DMS153 treated with DMSO at 0.1 percent for 48 hours (cell line): ENCODE measurements at regions not wholly inside any gene's neighbourhood (a gene's known extent, or its start where the extent isn't known, plus 50 kb on each side); places are given as distances from the start of the nearest gene placed in this dataset.

ENCODE experiments used
- DNase-seq: peaks from one replicate; lab custom pipeline; 2025; ENCODE audit not compliant: unreplicated experiment; lab: John Stamatoyannopoulos, UW

GRCh38 chr4:45795135-45795534, 328.7 kb downstream of the GABRG1 start:
- DNase-seq, result no peak

- DNase-seq, result no peak
Measured at GRCh38 chr4:45778514-45778913, 345.3 kb downstream of the GABRG1 start.

- no peak for DNase-seq
Measured at GRCh38 chr4:45776146-45776545, 347.7 kb downstream of the GABRG1 start.

GRCh38 chr4:45770958-45771357, 352.9 kb downstream of the GABRG1 start:
- no peak for DNase-seq

- DNase-seq, result no peak
Measured at GRCh38 chr4:45765521-45765920, 358.3 kb downstream of the GABRG1 start.

- no peak for DNase-seq
Measured at GRCh38 chr4:45751877-45752530, 371.9 kb downstream of the GABRG1 start.

- DNase-seq, result no peak
Measured at GRCh38 chr4:45750721-45751120, 373.1 kb downstream of the GABRG1 start.

- DNase-seq, result no peak
Measured at GRCh38 chr4:45745741-45746140, 378.1 kb downstream of the GABRG1 start.

GRCh38 chr4:45741897-45742296, 382.0 kb downstream of the GABRG1 start:
- no peak for DNase-seq

- DNase-seq, result no peak
Measured at GRCh38 chr4:45732161-45732560, 391.7 kb downstream of the GABRG1 start.

GRCh38 chr4:45716093-45716492, 407.8 kb downstream of the GABRG1 start:
- DNase-seq, result no peak

GRCh38 chr4:45713996-45714395, 409.9 kb downstream of the GABRG1 start:
- no peak for DNase-seq

GRCh38 chr4:45701621-45702020, 422.2 kb downstream of the GABRG1 start:
- no peak for DNase-seq

GRCh38 chr4:45693746-45694145, 430.1 kb downstream of the GABRG1 start:
- no peak for DNase-seq

GRCh38 chr4:45692131-45692735, 431.6 kb downstream of the GABRG1 start:
- DNase-seq, result no peak

GRCh38 chr4:45688341-45688740, 435.5 kb downstream of the GABRG1 start:
- no peak for DNase-seq

- DNase-seq, result no peak
Measured at GRCh38 chr4:45679411-45679810, 444.4 kb downstream of the GABRG1 start.

GRCh38 chr4:45668128-45668527, 455.7 kb downstream of the GABRG1 start:
- no peak for DNase-seq

- DNase-seq, result no peak
Measured at GRCh38 chr4:45663628-45664081, 460.2 kb downstream of the GABRG1 start.

GRCh38 chr4:45663003-45663402, 460.9 kb downstream of the GABRG1 start:
- DNase-seq, result no peak

- no peak for DNase-seq
Measured at GRCh38 chr4:45661893-45662292, 462.0 kb downstream of the GABRG1 start.

GRCh38 chr4:45650545-45650944, 473.3 kb downstream of the GABRG1 start:
- no peak for DNase-seq

GRCh38 chr4:45648846-45649245, 475.0 kb downstream of the GABRG1 start:
- DNase-seq, result no peak
